ENCODE measurements at regions not wholly inside any gene's neighbourhood (a gene's known extent, or its start where the extent isn't known, plus 50 kb on each side); places are given as distances from the start of the nearest gene placed in this dataset.

DNA sequence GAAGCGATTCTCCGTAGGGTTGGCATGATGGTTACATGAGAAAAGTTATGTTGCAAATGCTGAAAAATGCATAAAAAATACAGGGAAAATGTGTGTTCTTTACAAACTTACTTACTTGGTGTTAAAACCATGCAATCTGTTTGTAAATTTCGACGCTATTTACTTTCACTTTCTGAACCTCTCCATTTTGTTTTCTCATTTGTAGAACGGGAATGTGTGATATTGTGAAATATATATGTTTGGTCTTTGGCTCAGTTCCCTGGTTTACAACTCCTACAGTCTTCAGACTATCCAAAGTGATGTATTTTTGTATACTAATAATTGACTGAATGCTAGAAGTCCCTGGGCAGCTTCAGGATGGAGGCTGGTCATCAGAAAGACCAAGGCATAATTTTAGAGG is 982.3 kb downstream of the ADGRL2 start:
- no peak for TF ChIP-seq POLR2A (IDR thresholded peaks at IDR 0.05)
- TF ChIP-seq, protein P1, sequence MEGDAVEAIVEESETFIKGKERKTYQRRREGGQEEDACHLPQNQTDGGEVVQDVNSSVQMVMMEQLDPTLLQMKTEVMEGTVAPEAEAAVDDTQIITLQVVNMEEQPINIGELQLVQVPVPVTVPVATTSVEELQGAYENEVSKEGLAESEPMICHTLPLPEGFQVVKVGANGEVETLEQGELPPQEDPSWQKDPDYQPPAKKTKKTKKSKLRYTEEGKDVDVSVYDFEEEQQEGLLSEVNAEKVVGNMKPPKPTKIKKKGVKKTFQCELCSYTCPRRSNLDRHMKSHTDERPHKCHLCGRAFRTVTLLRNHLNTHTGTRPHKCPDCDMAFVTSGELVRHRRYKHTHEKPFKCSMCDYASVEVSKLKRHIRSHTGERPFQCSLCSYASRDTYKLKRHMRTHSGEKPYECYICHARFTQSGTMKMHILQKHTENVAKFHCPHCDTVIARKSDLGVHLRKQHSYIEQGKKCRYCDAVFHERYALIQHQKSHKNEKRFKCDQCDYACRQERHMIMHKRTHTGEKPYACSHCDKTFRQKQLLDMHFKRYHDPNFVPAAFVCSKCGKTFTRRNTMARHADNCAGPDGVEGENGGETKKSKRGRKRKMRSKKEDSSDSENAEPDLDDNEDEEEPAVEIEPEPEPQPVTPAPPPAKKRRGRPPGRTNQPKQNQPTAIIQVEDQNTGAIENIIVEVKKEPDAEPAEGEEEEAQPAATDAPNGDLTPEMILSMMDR (IDR thresholded peaks at IDR 0.05): no peak
